Skeletal muscle cell (primary cell): ENCODE measurements at regions not wholly inside any gene's neighbourhood (a gene's known extent, or its start where the extent isn't known, plus 50 kb on each side); places are given as distances from the start of the nearest gene placed in this dataset.
"Not testable (repeated sequence)": the region's sequence is repeated elsewhere in the genome, so short reads cannot be mapped to it uniquely, and the experiment has no call there.

Source experiments
- DNase-seq: peaks from one replicate; pipeline ENCODE4 v3.0.0-alpha.2; 2010; ENCODE audit warnings: low read depth
- H3K4me3 ChIP-seq: 2 replicates; pipeline ENCODE4 v1.5.1; 2011; ENCODE audit warnings: low read depth, mild to moderate bottlenecking, control low read depth, low read length, moderate library complexity

DNA sequence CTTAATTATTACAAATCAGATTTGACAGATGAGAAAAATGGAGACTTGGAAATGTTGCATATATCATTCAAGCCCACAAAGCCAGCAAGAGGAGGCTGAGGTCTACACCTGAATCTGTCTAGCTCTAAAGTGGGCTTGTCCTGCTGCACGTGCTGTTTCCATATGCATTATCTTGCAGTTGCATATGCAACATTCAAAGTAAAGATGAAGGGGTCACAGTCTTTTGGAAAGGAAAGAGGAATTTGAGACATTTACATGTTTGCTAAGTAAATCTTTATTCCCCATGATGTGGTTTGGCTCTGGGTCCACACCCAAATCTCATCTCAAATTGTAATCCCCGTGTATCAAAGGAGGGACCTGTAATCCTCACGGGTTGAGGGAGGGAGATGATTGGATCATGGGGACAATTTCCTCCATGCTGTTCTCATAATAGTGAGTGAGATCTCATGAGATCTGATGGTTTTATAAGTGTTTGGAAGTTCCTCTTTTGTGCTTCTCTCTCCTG is 98.3 kb downstream of the BACH1 start:
- H3K4me3 ChIP-seq, result no peak overlapping the region
- DNase-seq, result no peak

DNA sequence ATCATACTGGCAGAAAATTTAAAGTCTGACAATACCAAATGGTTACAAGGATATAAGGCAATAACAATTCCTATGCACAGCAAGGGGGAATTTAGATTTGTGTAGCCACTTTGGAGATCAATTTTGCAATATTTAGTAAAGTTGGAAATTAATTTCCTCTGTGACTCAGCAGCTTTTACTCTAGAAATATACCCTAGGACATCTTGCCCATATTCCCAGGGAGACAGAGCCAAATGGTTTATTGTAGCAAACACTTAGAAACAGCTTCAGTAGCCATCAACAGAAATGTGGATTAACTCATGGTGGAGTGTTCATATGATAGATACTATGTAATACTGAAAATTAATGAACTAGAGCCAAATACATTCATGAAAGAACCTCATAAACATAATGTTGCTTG is 104.6 kb downstream of the BACH1 start:
- no peak overlapping the region for H3K4me3 ChIP-seq
- DNase-seq, result peak; percentile 9

DNA sequence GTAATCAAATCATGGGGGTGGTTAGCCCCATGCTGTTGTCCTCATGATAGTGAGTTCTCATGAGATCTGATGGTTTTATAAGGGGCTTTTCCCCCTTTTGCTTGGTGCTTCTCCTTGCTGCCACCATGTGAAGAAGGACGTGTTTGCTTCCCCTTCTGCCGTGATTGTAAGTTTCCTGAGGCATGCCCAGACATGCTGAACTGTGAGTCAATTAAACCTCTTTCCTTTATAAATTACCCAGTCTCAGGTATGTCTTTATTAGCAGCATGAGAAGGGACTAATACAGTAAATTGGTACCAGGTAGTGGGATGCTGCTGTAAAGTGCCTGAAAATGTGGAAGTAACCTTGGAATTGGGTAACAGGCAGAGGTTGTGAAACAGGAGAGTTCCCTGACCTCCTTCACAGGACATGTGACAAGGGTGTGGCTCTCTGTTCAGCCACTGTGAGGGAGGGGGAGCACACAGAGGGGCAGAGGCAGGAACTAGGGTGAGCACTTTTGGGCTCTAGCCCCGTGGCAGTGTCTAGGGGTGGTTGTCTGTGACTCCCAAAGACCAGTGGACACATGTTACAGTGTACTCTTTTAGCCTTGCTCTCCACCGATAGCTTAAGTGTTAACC is 105.3 kb downstream of the BACH1 start:
- no peak overlapping the region for H3K4me3 ChIP-seq
- no peak for DNase-seq

DNA sequence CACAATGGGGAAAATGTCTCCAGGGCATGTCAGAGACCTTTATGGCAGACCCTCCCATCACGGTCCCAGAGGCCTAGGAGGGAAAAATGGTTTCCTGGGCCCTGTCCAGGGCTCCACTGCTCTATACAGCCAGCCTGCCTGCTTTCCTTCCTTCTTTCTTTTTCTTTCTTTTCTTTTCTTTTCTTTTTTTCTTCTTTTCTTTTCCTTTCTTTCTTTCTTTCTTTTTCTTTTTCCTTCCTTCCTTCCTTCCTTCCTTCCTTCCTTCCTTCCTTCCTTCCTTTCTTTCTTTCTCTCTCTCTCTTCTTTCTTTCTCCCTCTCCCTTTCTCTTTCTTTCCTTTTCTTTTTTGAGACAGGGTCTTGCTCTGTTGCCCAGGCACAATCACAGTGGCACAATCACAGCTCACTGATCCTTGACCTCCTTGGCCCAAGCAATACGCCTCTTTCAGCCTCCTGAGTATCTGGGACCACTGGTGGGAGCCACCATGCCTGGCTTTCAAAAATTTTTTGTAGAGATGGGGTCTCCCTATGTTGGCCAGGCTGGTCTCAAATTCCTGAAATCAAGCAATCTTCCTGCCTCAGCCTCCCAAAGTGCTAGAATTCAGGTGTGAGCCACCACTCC is 106.9 kb downstream of the BACH1 start:
- no peak for DNase-seq
- H3K4me3 ChIP-seq, result no peak overlapping the region

DNA sequence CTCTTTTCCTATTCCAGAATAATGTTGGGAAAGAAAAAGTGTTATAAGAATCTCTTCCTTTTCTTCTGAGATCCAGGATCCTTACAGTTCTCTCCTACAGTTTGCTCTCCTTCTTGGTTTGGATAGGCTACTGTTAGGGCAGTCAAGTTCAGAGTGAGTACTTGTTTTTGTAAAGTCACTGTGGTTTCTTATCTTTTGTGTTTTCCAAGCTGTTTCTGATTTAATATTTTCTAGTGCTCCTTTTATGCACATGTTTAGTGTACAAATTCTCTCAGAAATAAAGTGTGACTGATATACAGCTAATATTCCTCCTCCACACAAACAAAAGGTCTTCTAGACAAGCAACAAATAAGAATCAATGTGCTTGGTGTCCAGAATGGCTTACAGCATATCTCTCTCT is 107.7 kb downstream of the BACH1 start:
- DNase-seq, result no peak
- no peak overlapping the region for H3K4me3 ChIP-seq

DNA sequence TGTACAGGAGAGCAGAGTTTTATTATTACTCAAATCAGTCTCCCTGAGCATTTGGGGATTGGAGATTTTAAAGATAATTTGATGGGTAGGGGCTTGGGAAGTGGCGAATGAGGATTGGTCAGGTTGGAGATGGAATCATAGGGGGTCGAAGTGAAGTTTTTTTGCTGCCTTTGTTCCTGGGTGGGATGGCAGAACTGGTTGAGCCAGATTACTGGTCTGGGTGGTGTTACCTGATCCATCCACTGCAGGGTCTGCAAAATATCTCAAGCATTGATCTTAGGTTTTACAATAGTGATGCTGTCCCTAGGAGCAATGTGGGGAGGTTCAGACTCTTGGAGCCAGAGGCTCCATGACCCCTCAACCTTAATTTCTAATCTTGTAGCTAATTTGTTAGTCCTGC is 108.8 kb downstream of the BACH1 start:
- H3K4me3 ChIP-seq, result no peak overlapping the region
- no peak for DNase-seq

DNA sequence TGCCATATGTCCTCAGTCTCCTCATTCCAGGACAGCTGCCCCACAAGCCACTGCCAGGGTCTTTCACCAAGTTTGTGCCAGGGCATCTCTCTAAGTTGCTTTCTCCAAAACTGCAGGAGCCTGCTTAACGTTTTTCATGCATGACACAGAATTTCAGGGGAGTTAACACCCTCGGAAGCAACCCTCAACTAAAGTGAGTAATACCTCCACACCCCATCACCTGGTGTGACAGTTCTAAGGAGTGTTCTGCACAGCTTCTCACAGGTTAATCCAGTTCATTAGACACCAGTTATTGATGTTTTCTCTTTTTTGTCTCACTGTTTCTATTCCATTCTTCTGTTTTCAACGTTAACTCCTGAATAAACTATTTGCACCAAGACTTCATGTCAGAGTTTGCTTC is 115.0 kb downstream of the BACH1 start:
- H3K4me3 ChIP-seq, result no peak overlapping the region
- no peak for DNase-seq

DNA sequence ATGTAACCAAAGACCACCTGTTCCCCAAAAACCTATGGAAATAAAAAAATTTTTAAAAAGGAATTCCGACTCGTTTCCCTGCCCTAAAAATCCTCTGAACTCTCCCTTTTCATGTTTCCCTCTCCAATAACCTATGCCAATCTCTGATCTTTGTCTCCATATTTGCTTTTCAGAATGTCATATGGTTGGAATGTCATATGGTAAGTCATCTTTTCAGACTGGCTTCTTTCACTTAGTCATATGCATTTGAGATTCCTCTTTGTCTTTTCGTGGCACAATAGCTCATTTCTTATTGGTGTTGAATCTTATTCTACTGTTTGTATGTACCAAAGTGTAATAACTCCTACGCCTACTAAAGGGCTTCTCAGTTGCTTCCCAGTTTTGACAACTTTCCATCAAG is 117.5 kb downstream of the BACH1 start:
- no peak overlapping the region for H3K4me3 ChIP-seq
- no peak for DNase-seq

DNA sequence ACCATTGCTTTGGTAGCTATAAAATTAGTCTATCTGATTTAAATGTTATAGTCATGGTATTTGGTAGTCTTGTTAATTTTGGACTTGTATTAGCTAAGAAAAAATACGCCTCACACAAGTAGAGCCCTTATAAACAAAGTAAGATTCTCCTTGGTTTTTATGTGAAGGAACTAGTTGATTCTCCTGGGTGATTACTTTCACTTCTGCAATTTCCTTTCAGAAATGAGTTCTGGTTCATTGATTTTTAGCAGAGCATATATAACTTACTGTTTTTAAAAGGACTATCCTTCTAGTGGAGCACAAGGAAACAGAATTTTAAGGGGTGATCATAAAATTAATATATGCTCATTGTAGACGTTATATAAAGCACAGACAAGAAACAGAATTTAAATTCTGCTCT is 120.1 kb downstream of the BACH1 start:
- DNase-seq, result no peak

DNA sequence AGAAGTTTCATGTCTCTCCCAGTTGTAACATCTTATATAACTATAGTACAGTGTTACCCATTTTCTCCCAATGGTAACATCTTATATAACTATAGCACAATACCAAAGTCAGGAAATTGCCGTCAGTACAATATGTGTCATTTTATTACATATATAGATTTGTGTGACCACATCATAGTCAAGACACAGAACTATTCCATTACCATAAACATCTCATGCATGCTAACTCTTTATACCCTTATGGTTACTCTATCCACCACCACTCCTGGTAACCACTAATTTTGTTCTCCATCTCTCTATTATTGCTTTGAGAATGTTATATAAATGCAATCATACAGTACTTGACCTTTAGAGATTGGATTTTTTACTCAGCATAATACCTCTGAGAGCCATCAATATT is 120.7 kb downstream of the BACH1 start:
- DNase-seq, result no peak
- H3K4me3 ChIP-seq, result no peak overlapping the region

More for the DNA sequence above, 120.1 kb downstream of the BACH1 start:
- H3K4me3 ChIP-seq, result no peak overlapping the region

DNA sequence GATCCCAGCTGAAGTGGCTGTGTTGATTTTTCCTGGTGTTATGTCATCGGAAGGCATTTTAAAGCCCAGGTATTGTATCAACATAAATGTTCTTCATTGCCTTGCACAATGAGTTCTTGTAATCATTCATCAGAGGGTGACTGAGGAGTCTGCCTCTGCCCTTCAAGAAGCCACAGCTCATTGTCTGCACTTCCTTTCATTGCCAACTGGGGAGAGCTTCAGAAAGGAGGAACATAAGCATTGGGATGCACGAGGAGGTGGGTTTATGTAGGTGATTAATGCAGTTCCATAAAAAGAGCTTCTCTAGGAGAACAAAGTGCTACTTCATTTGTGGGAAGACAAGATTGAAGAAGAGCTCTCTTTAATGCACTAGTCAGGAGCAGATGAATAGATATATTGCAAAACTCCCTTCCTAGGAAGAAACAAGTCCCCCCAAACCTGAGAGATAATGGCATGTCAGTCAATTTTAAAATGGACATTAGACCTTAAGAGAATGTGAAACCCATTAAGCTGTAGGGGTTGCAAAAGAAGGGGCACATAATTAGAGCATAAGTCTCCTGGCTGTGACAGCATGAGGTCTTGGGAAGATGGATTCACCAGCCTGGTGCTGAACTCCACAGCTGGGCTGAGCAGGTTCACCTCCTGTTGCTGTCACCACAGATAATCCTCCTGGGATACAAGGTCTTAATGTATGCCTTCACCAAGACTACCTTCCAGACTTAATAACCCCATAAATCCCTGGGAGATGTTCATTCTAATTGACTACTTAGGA is 124.6 kb downstream of the BACH1 start:
- DNase-seq, result no peak

DNA sequence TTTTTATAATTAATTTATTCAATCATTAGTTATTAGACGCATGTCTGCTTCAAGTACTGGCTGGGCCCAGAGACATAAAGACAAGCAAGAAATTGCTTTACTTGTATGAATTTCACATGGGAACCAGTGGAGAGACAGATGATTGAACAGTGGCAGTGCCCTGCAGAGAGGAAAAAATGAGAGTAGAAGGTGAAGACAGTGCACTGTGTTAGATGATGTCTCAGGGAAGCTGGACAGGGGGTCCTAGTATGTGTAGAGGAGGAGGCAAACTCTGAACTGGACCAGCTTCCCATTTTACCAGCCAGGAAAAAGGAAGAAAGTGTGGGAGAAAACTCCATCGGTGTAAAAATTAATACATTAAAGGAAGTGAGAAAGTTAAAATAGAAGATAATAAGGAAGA is 126.0 kb downstream of the BACH1 start:
- no peak overlapping the region for H3K4me3 ChIP-seq
- no peak for DNase-seq

More for the DNA sequence above, 124.6 kb downstream of the BACH1 start:
- H3K4me3 ChIP-seq, result no peak overlapping the region

DNA sequence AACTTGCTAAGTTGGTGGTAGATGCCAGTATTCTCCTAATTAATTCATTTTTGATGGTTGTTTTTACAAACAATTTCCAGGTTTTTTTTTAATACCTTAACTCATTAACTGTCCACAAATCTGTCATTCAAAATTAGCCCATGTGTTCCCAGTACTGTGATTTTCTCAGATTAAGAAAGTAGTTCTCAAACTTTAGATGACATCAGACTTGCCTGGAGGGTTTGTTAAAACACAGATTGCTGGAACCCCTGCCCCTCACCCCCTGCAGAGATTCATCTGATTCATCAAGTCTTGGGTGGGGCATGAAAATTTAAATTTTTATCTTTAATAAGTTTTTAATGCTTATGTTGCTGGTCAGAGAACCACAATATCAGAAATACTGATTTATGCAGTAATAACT is 130.5 kb downstream of the BACH1 start:
- DNase-seq, result no peak

DNA sequence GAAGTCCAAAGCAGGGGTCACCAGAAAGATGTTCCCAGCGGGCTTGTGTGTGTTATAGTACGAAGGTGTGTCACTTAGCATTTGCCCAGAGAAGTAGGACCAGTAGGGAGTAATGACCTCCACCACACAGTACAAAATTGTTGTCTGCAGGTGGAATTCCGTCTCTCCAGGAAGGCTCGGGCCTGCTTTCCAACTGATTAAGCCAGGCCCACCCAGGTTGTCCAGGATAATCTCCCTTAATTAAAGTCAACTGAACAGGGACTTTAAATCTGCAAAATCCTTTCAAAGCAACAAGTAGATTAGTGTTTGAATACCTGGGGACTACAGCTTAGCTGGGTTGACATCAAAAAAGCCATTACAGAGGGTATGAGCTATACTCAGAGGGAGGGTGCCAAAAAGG is 131.3 kb downstream of the BACH1 start:
- DNase-seq, result no peak
- H3K4me3 ChIP-seq, result no peak overlapping the region

More for the DNA sequence above, 130.5 kb downstream of the BACH1 start:
- H3K4me3 ChIP-seq, result no peak overlapping the region

DNA sequence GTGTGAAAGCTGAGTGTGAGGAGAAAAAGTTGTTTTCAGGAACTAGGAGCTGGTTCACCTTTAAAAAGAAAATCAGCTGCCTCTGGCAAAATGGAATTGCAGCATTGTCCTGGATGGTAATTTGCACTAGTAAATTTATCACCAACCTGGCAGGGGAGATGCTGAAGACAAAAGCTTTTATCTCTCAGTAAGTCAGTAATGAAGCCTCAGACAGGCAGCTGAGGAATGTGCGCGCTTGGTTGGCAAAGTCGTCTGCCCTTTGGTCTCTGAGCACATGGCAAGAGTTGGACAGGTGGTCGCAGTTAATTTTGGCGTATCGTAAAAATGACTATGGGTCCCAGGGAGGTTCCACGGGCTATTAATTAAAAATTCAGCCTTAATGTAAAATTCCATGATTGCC is 131.9 kb downstream of the BACH1 start:
- no peak for DNase-seq
- no peak overlapping the region for H3K4me3 ChIP-seq

DNA sequence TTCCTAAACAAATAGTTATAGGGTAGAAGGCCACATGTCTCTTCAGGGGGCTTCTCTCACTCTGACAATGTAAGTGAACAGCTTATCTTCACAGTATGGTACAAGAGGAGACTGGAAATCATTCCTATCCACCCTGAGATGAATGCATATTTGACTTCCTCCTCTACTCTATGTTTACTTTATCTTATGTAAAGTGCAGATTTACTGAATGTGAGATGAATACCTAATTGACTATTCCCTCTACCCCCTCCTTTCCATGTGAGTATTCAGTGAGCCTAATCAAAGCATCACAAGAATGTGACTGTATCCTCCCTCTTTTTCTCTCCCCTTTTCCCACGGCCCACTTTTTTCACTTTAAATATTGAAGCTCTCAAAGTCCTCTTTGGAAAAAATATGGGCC is 132.5 kb downstream of the BACH1 start:
- no peak for DNase-seq
- H3K4me3 ChIP-seq, result no peak overlapping the region

DNA sequence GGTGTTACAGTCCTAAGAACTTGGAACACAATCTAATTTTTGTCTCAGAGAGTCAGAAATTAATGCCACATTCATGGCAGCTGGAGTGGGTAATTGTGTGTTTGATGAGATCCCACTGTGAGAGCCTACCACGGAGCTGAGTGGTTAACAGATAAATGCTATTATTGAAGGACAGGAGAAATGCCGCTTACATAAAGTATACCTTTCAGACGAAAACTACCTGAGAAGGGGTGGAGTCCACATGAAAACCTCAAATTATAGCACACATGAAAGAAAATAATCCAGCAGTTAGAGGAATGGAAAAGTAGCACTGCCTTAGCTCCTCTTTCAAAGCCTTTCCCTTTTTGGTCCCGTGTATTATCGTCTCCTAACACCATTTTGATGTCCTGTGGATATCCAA is 133.0 kb downstream of the BACH1 start:
- no peak for DNase-seq
- no peak overlapping the region for H3K4me3 ChIP-seq

DNA sequence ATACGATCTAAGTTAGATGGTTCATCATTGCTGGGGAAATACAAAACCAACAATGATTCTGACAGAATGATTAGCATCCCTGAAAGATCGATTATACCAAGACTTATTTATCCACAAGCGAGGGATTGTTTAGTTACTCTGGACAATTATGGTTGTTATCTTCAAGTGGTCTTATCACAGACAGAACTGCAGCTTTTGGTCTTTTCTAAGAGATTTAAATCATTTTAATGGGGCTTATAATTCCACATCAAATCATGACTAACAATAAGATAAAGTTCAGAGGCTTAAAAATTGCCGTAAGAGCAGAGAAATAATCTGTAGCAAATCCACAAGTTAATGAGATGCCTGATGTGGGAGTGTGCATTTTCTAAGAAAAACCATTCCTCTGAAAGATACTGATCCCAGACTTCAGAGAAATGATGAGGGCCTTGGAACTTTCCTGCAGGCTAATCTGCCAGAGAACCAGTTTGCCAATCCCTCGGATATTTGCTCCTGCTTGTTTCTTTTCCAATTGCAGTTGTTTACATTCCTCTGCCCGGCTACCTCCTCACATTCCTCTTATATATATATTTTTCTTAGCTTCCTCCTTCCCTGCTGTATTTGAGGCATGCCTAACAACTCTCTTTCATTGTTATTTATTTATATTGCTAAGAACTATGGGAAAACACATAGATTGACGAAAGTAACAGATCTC is 134.8 kb downstream of the BACH1 start:
- no peak overlapping the region for H3K4me3 ChIP-seq
- no peak for DNase-seq

DNA sequence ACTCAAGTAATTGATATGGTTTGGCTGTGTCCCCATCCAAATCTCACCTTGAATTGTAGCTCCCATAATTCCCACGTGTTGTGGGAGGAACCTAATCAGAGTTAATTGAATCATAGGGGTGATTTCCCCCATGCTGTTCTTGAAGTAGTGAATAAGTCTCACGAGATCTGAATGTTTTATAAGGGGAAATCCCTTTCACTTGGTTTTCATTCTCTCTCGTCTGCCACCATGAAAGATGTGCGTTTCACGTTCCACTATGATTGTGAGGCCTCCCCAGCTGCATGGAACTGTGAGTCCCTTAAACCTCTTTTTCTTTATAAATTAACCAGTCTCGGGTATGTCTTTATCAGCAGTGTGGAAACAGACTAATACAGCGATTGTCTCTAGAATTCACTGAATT is 135.4 kb downstream of the BACH1 start:
- no peak overlapping the region for H3K4me3 ChIP-seq
- DNase-seq, result no peak

DNA sequence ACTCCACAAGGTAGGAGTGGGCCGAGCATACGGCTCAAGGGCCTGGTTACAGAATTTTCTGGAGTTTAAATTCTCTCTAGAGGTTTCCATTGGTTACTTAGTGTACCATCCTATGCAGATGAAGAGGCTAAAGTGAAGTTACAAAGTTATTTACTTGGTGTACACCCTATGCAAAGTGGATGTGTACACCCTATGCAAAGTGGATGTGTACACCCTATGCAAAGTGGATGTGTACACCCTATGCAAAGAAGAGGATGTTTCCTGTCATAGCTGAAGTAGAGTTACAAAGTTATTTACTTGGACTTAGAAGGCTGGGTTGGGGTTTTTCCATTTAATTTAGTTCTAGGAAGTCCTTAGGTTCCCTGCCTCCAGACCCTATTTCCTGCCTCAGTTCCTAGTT is 136.3 kb downstream of the BACH1 start:
- DNase-seq, H3K4me3 ChIP-seq: not testable (repeated sequence)
